22Rv1 (cell line): ENCODE measurements at regions not wholly inside any gene's neighbourhood (a gene's known extent, or its start where the extent isn't known, plus 50 kb on each side); places are given as distances from the start of the nearest gene placed in this dataset.

Source experiments
- ZFX ChIP-seq: fragments of 450-650 bp; IDR thresholded peaks from 2 replicates; pipeline ENCODE4 v1.6.1; 2017; ENCODE audit warnings: antibody characterized with exemption, borderline replicate concordance
- TF ChIP-seq, protein P1 (sequence below): fragments of 450-650 bp; IDR thresholded peaks from 2 replicates; pipeline ENCODE4 v1.5.1; 2017; ENCODE audit warnings: mild to moderate bottlenecking

DNA sequence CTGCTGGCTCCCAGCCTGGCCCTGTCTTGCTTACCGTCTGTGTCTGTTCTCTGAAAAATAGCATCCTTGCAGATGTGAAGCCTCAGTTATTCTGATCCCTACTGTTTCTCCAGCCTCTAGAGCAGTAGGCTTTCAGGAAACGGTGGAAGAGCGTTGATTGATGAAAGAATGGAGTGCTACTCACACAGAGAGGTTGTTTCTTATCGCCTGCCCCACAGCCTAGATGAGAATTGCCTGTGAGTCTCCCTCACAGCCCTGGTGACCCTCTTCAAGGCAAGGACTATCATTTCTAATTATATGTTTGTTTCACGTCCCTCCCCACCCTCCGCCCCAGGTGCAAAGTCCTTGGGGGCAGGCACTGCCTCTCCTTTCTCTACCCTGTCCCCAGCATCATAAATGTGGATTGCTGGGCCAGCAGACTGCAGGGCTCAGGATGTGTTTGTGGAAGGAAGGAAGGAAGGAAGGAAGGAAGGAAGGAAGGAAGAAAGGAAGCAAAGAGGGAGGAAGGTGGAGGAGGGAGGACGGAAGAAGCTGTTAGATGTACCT is 575.3 kb upstream of the B3GAT1 start:
- TF ChIP-seq, protein P1, sequence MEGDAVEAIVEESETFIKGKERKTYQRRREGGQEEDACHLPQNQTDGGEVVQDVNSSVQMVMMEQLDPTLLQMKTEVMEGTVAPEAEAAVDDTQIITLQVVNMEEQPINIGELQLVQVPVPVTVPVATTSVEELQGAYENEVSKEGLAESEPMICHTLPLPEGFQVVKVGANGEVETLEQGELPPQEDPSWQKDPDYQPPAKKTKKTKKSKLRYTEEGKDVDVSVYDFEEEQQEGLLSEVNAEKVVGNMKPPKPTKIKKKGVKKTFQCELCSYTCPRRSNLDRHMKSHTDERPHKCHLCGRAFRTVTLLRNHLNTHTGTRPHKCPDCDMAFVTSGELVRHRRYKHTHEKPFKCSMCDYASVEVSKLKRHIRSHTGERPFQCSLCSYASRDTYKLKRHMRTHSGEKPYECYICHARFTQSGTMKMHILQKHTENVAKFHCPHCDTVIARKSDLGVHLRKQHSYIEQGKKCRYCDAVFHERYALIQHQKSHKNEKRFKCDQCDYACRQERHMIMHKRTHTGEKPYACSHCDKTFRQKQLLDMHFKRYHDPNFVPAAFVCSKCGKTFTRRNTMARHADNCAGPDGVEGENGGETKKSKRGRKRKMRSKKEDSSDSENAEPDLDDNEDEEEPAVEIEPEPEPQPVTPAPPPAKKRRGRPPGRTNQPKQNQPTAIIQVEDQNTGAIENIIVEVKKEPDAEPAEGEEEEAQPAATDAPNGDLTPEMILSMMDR = no peak
- TF ChIP-seq ZFX = no peak
